ENCODE measurements at regions not wholly inside any gene's neighbourhood (a gene's known extent, or its start where the extent isn't known, plus 50 kb on each side); places are given as distances from the start of the nearest gene placed in this dataset.

DNA sequence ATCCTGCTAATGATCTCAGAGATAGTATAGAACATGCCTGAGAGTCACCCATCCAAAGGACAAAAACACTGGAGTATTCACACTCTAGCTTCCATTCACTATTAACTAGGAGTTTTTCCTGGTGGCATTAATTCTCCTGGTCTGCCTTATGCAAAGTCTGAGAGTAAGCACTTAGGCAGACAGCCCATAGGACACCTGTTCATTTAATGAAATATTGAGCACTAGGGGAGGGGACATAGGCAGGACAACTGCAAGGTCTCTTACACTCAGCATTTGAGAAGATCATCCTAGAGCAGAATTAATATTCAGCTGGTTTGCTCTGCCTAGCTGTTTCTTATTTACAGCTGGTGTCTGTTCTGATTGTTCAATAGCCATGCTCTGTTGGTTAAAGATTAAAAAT lies 508.5 kb downstream of the CENPC start:
- no peak for TF ChIP-seq TAF1 (IDR thresholded peaks at IDR 0.05; ENCODE audit: low read depth)

DNA sequence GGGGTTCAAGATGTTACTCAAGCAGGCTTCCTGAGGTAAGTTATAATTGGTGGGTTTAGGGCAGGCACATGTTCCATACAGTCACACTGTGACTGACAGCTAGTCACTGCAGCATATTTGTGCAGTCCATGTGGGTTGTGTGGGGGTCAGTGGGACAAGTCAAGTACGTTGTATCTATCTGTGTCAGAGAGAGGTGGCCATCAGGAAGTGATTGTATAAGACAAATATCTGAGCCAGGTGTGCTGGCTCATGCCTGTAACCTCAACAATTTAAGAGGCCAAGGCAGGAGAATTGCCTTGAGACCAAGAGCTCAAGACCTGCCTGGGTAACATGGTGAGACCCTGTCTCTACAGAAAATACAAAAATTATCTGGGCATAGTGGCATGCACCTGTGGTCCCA lies 509.3 kb downstream of the CENPC start:
- TF ChIP-seq CREB1 (IDR thresholded peaks at IDR 0.05; ENCODE audit: low read depth) (no peak), FOXM1 (IDR thresholded peaks at IDR 0.05; ENCODE audit: borderline replicate concordance, low read depth) (no peak), TCF12 (IDR thresholded peaks at IDR 0.05; ENCODE audit: low read depth) (no peak), CEBPB (IDR thresholded peaks at IDR 0.05) (no peak), ZBTB7A (IDR thresholded peaks at IDR 0.05; ENCODE audit: low read depth) (no peak), TEAD4 (IDR thresholded peaks at IDR 0.05) (no peak), NFIC (IDR thresholded peaks at IDR 0.05) (no peak), YY1 (IDR thresholded peaks at IDR 0.05; ENCODE audit: low read depth) (no peak), TAF1 (IDR thresholded peaks at IDR 0.05; ENCODE audit: low read depth) (no peak), EP300 (IDR thresholded peaks at IDR 0.05; ENCODE audit: borderline replicate concordance) (no peak), EGR1 (IDR thresholded peaks at IDR 0.05) (no peak), RAD21 (IDR thresholded peaks at IDR 0.05; ENCODE audit: low read depth) (no peak)
- TF ChIP-seq, protein P1, sequence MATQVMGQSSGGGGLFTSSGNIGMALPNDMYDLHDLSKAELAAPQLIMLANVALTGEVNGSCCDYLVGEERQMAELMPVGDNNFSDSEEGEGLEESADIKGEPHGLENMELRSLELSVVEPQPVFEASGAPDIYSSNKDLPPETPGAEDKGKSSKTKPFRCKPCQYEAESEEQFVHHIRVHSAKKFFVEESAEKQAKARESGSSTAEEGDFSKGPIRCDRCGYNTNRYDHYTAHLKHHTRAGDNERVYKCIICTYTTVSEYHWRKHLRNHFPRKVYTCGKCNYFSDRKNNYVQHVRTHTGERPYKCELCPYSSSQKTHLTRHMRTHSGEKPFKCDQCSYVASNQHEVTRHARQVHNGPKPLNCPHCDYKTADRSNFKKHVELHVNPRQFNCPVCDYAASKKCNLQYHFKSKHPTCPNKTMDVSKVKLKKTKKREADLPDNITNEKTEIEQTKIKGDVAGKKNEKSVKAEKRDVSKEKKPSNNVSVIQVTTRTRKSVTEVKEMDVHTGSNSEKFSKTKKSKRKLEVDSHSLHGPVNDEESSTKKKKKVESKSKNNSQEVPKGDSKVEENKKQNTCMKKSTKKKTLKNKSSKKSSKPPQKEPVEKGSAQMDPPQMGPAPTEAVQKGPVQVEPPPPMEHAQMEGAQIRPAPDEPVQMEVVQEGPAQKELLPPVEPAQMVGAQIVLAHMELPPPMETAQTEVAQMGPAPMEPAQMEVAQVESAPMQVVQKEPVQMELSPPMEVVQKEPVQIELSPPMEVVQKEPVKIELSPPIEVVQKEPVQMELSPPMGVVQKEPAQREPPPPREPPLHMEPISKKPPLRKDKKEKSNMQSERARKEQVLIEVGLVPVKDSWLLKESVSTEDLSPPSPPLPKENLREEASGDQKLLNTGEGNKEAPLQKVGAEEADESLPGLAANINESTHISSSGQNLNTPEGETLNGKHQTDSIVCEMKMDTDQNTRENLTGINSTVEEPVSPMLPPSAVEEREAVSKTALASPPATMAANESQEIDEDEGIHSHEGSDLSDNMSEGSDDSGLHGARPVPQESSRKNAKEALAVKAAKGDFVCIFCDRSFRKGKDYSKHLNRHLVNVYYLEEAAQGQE (IDR thresholded peaks at IDR 0.05; ENCODE audit: low read depth), result no peak
- TF ChIP-seq, protein P2, sequence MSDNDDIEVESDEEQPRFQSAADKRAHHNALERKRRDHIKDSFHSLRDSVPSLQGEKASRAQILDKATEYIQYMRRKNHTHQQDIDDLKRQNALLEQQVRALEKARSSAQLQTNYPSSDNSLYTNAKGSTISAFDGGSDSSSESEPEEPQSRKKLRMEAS (IDR thresholded peaks at IDR 0.05), result no peak

GRCh38 chr4:67035501-67035900 lies 509.8 kb downstream of the CENPC start:
- TF ChIP-seq EP300 (IDR thresholded peaks at IDR 0.05; ENCODE audit: borderline replicate concordance) (no peak), NFIC (IDR thresholded peaks at IDR 0.05) (peak; percentile 32; the same call in 1 of the 2 replicates)

- TF ChIP-seq CEBPB (IDR thresholded peaks at IDR 0.05) (no peak), NFIC (IDR thresholded peaks at IDR 0.05) (no peak), TEAD4 (IDR thresholded peaks at IDR 0.05) (no peak), TCF12 (IDR thresholded peaks at IDR 0.05; ENCODE audit: low read depth) (no peak)
- TF ChIP-seq, protein P3, sequence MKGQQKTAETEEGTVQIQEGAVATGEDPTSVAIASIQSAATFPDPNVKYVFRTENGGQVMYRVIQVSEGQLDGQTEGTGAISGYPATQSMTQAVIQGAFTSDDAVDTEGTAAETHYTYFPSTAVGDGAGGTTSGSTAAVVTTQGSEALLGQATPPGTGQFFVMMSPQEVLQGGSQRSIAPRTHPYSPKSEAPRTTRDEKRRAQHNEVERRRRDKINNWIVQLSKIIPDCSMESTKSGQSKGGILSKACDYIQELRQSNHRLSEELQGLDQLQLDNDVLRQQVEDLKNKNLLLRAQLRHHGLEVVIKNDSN (IDR thresholded peaks at IDR 0.05), result no peak
Observed at GRCh38 chr4:67030636-67031035, 514.7 kb downstream of the CENPC start.

- TF ChIP-seq, protein P2 (IDR thresholded peaks at IDR 0.05), result no peak
- no peak for TF ChIP-seq CREB1 (IDR thresholded peaks at IDR 0.05; ENCODE audit: low read depth)
- TF ChIP-seq EP300 (IDR thresholded peaks at IDR 0.05; ENCODE audit: borderline replicate concordance), result no peak
- no peak for TF ChIP-seq RAD21 (IDR thresholded peaks at IDR 0.05; ENCODE audit: low read depth)
- no peak for TF ChIP-seq TEAD4 (IDR thresholded peaks at IDR 0.05)
- TF ChIP-seq NFIC (IDR thresholded peaks at IDR 0.05), result no peak
- no peak for TF ChIP-seq TAF1 (IDR thresholded peaks at IDR 0.05; ENCODE audit: low read depth)
- no peak for TF ChIP-seq FOXM1 (IDR thresholded peaks at IDR 0.05; ENCODE audit: borderline replicate concordance, low read depth)
- TF ChIP-seq EGR1 (IDR thresholded peaks at IDR 0.05), result no peak
- no peak for TF ChIP-seq ZBTB7A (IDR thresholded peaks at IDR 0.05; ENCODE audit: low read depth)
- no peak for TF ChIP-seq YY1 (IDR thresholded peaks at IDR 0.05; ENCODE audit: low read depth)
- no peak for TF ChIP-seq CEBPB (IDR thresholded peaks at IDR 0.05)
- TF ChIP-seq, protein P1 (IDR thresholded peaks at IDR 0.05; ENCODE audit: low read depth), result no peak
- TF ChIP-seq, protein P3 (IDR thresholded peaks at IDR 0.05), result no peak
- no peak for TF ChIP-seq TCF12 (IDR thresholded peaks at IDR 0.05; ENCODE audit: low read depth)
Observed at GRCh38 chr4:67020438-67020797, 524.9 kb downstream of the CENPC start.

DNA sequence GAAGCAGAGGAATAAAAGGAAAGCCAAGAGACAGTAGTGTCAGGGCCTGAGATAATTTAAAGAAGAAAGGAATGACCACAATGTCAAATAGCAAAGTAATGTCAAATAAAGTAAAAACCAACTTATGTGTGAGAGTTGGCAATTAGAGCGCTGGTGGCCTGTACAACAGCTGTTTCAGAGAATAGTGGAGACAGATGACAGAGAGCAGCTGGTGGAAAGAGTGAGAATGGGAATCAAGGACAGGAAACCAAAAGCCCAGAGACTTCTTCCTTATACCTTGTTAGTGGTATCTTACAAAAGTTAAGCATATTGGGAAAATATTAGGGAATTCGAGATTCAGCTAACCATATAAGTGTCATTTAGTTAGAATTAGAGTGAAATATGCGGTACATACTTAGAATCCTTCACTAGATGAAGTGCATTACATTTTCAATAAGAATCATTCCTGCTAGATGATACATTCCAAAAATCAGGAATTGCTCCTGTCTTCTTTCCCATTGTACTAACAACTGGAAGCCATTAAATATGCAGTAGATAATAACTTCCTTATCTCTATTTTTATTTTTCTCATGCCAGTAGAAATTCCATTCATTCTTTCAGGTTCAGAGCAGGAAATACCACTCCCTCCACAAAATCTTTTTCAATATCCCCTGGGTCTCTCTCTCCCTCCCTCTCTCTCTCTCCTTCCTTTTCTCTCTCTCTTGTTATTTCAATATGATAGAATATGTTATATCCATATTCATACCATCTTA lies 525.4 kb downstream of the CENPC start:
- no peak for TF ChIP-seq YY1 (IDR thresholded peaks at IDR 0.05; ENCODE audit: low read depth)
- TF ChIP-seq, protein P3 (IDR thresholded peaks at IDR 0.05), result no peak
- TF ChIP-seq TAF1 (IDR thresholded peaks at IDR 0.05; ENCODE audit: low read depth), result no peak
- no peak for TF ChIP-seq NFIC (IDR thresholded peaks at IDR 0.05)
- no peak for TF ChIP-seq TCF12 (IDR thresholded peaks at IDR 0.05; ENCODE audit: low read depth)
- no peak for TF ChIP-seq EGR1 (IDR thresholded peaks at IDR 0.05)
